ENCODE measurements at regions not wholly inside any gene's neighbourhood (a gene's known extent, or its start where the extent isn't known, plus 50 kb on each side); places are given as distances from the start of the nearest gene placed in this dataset.

DNA sequence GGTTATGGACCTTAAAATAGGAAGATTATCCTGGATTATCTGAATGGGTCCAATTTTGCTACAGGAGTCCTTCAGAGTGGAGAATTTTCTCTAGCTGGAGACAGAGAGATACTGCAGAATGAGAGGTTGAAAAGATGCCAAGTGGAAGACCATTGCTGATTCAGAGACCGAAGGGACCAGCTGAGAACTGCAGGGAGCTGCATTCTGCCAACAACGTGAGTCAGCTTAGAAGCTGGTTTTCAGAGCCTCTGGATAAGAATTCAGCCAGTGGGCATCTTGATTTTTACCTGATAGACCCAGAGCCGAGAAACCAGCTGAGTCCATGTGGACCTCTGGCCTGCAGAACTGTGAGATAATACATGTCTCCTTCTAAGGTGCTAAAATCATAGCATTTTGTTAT lies 234.0 kb downstream of the NR2F2 start:
- no peaks in the 10 kb centered on the region for H3K4me1 Mint-ChIP-seq (ENCODE audit: low read depth, unreplicated experiment)
- no peak overlapping the region for H3K4me3 Mint-ChIP-seq (ENCODE audit: unreplicated experiment)
- ChIA-PET POLR2A (no interaction called here), CTCF (no interaction called here)
- no peaks in the 10 kb centered on the region for H3K9me3 Mint-ChIP-seq (ENCODE audit: unreplicated experiment)
- Histone ChIP-seq H3K4me3 (ENCODE audit: low read depth, low read length) (no peak overlapping the region), H3K36me3 (ENCODE audit: control insufficient read depth, insufficient read depth, low read length) (no peaks in the 10 kb centered on the region), H3K27me3 (replicated peaks; ENCODE audit: control insufficient read depth, insufficient read depth, low read length) (no peaks in the 10 kb centered on the region), H3K9me3 (no peaks in the 10 kb centered on the region; the same call in 1 of the 2 replicates), H3K4me1 (peaks cover 10% of the 10 kb centered on the region; the same call in 1 of the 2 replicates)
- H3K36me3 Mint-ChIP-seq (ENCODE audit: insufficient read depth, unreplicated experiment): no peaks in the 10 kb centered on the region
- no TSS peak for BruUV-seq (replicated peaks)
- intact Hi-C loops (cut with micrococcal nuclease; ENCODE audit: unreplicated experiment): no loop called here
- H3K27me3 Mint-ChIP-seq (ENCODE audit: insufficient read depth, unreplicated experiment): peaks cover 8% of the 10 kb centered on the region
- TF ChIP-seq, protein P1, sequence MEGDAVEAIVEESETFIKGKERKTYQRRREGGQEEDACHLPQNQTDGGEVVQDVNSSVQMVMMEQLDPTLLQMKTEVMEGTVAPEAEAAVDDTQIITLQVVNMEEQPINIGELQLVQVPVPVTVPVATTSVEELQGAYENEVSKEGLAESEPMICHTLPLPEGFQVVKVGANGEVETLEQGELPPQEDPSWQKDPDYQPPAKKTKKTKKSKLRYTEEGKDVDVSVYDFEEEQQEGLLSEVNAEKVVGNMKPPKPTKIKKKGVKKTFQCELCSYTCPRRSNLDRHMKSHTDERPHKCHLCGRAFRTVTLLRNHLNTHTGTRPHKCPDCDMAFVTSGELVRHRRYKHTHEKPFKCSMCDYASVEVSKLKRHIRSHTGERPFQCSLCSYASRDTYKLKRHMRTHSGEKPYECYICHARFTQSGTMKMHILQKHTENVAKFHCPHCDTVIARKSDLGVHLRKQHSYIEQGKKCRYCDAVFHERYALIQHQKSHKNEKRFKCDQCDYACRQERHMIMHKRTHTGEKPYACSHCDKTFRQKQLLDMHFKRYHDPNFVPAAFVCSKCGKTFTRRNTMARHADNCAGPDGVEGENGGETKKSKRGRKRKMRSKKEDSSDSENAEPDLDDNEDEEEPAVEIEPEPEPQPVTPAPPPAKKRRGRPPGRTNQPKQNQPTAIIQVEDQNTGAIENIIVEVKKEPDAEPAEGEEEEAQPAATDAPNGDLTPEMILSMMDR (IDR thresholded peaks at IDR 0.05; ENCODE audit: insufficient read depth in 1 of 2, low read depth in 1 of 2, low read length in 1 of 2, severe bottlenecking in 1 of 2, unreplicated experiment in 1 of 2): no peak
- no peak for DNase-seq
- H3K27ac Mint-ChIP-seq (ENCODE audit: unreplicated experiment): no peak overlapping the region

DNA sequence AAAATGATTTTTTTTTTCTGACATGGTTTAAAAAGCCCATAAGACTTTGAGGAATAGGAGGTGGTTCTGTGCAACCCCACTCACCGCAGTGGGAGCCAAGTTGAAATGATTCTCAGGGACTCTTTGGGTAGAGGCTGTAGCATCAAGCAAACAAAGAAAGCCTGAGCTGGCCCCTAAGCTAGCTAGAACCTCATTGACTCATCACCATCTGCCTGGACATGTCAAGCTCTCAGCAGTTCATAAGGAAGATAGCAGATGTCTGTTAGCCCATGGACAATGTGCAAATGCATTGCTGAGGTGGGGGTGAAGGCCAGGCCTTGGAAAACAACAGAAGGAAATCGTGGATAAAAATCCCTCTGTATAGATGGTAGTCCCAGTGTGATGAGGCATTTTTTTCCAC lies 234.8 kb downstream of the NR2F2 start:
- BruUV-seq (replicated peaks): no TSS peak
- Mint-ChIP-seq H3K27me3 (ENCODE audit: insufficient read depth, unreplicated experiment) (peaks cover 10% of the 10 kb centered on the region), H3K36me3 (ENCODE audit: insufficient read depth, unreplicated experiment) (no peaks in the 10 kb centered on the region), H3K4me1 (ENCODE audit: low read depth, unreplicated experiment) (no peaks in the 10 kb centered on the region), H3K9me3 (ENCODE audit: unreplicated experiment) (no peaks in the 10 kb centered on the region), H3K4me3 (ENCODE audit: unreplicated experiment) (no peak overlapping the region), H3K27ac (ENCODE audit: unreplicated experiment) (no peak overlapping the region)
- intact Hi-C loops (cut with micrococcal nuclease; ENCODE audit: unreplicated experiment): no loop called here
- TF ChIP-seq, protein P1 (IDR thresholded peaks at IDR 0.05; ENCODE audit: insufficient read depth in 1 of 2, low read depth in 1 of 2, low read length in 1 of 2, severe bottlenecking in 1 of 2, unreplicated experiment in 1 of 2): no peak
- POLR2A ChIA-PET: no interaction called here
- Histone ChIP-seq H3K27me3 (replicated peaks; ENCODE audit: control insufficient read depth, insufficient read depth, low read length) (no peaks in the 10 kb centered on the region), H3K9me3 (no peaks in the 10 kb centered on the region; the same call in 1 of the 2 replicates), H3K4me3 (ENCODE audit: low read depth, low read length) (no peak overlapping the region), H3K4me1 (peaks cover 8% of the 10 kb centered on the region; the same call in 1 of the 2 replicates), H3K36me3 (ENCODE audit: control insufficient read depth, insufficient read depth, low read length) (no peaks in the 10 kb centered on the region)
- CTCF ChIA-PET: no interaction called here
- DNase-seq: no peak

DNA sequence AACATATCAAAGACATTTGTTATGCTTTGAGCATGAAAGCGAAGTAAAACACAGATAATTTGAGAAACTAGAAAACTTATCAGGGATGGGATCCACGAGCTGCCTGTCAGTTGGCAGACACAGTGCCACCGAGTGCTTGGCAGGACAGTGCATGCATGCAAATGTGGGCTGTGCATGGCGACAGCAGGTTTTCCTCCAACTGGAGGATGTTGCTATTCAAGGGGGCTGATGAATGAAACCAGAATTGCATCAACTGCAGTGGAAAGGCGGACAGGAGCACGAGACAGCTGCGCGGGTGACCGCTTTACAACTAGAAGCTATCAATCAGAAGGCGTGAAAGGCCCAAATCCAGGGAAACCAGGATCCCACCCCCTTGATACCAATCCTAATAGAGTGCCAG lies 244.3 kb downstream of the NR2F2 start:
- Histone ChIP-seq H3K27me3 (replicated peaks; ENCODE audit: control insufficient read depth, insufficient read depth, low read length) (no peaks in the 10 kb centered on the region), H3K36me3 (ENCODE audit: control insufficient read depth, insufficient read depth, low read length) (no peaks in the 10 kb centered on the region), H3K4me3 (ENCODE audit: low read depth, low read length) (no peak overlapping the region), H3K4me1 (no peaks in the 10 kb centered on the region), H3K9me3 (no peaks in the 10 kb centered on the region)
- intact Hi-C loops (cut with micrococcal nuclease; ENCODE audit: unreplicated experiment): no loop called here
- Mint-ChIP-seq H3K9me3 (ENCODE audit: unreplicated experiment) (no peaks in the 10 kb centered on the region), H3K27me3 (ENCODE audit: insufficient read depth, unreplicated experiment) (peaks cover 20% of the 10 kb centered on the region), H3K4me3 (ENCODE audit: unreplicated experiment) (no peak overlapping the region), H3K4me1 (ENCODE audit: low read depth, unreplicated experiment) (no peaks in the 10 kb centered on the region), H3K36me3 (ENCODE audit: insufficient read depth, unreplicated experiment) (no peaks in the 10 kb centered on the region), H3K27ac (ENCODE audit: unreplicated experiment) (no peak overlapping the region)
- DNase-seq: no peak
- ChIA-PET POLR2A (no interaction called here), CTCF (no interaction called here)
- TF ChIP-seq, protein P1 (IDR thresholded peaks at IDR 0.05; ENCODE audit: insufficient read depth in 1 of 2, low read depth in 1 of 2, low read length in 1 of 2, severe bottlenecking in 1 of 2, unreplicated experiment in 1 of 2): no peak
- BruUV-seq (replicated peaks): no TSS peak
